Adrenal gland (tissue), 9 donors: ENCODE measurements at regions not wholly inside any gene's neighbourhood (a gene's known extent, or its start where the extent isn't known, plus 50 kb on each side); places are given as distances from the start of the nearest gene placed in this dataset.

Source experiments
- DNase-seq, 7 donors: peaks; one replicate each; pipeline ENCODE4 v3.0.0-alpha.2; 2019 to 2020
- H3K27ac ChIP-seq, 5 donors: fragments of 200-600 bp; sonication (generic) in 4 of 5; 1 replicate in 3 of 5; 2 replicates in 2 of 5; pipeline versions ENCODE4 v1.5.1 to v1.8.0; 2016 to 2020; ENCODE audit warnings: mild to moderate bottlenecking in 1 of 5
- H3K27me3 ChIP-seq: fragments of 200-600 bp; 2 replicates; pipeline ENCODE4 v1.8.0; 2021
- H3K36me3 ChIP-seq, 2 donors: fragments of 200-600 bp; replicated peaks in 1 of 2; 1 replicate in 1 of 2; 2 replicates in 1 of 2; pipeline versions ENCODE4 v1.5.1 to v1.8.0; 2018 to 2022
- H3K4me1 ChIP-seq, 2 donors: fragments of 200-600 bp; replicated peaks in 1 of 2; 1 replicate in 1 of 2; 2 replicates in 1 of 2; pipeline versions ENCODE4 v1.5.1 to v1.8.0; 2018 to 2021
- H3K4me3 ChIP-seq, 4 donors: fragments of 200-600 bp; sonication (generic) in 3 of 4; one replicate each; pipeline ENCODE4 v1.5.1; 2016 to 2018
- H3K9me3 ChIP-seq, 3 donors: fragments of 200-600 bp; sonication (generic) in 1 of 3; replicated peaks in 1 of 3; 1 replicate in 2 of 3; 2 replicates in 1 of 3; pipeline versions ENCODE4 v1.5.1 to v1.8.0; 2016 to 2021
- POLR2A ChIP-seq, 2 donors: fragments of 450-650 bp; IDR thresholded peaks; one replicate each; pipeline ENCODE4 v1.6.1; 2017; ENCODE audit warnings: antibody characterized with exemption in 2 of 2, mild to moderate bottlenecking in 2 of 2, moderate library complexity in 1 of 2
- WGBS, 4 donors: extraction: QIAGEN DNeasy Blood & Tissue Kit in 2 of 4; methylation state at CpG; one replicate each; pipeline versions ENCODE4 v1.1.5 to v1.1.7; 2013 to 2017; 5-methylcytosine and 5-hydroxymethylcytosine counted together
- intact Hi-C, 2 donors: fragments of 100-400 bp; cut with DNase I; formaldehyde crosslinking; loops; one replicate each; pipeline versions ENCODE4 v1.14.1 to v1.15.0; 2022 to 2023
- TF ChIP-seq, protein P1 (sequence below), 6 experiments: fragments of 450-650 bp in 4 of 6; fragments of 200-600 bp in 2 of 6; sonication (generic) in 1 of 6; IDR thresholded peaks; 1 replicate in 5 of 6; 2 replicates in 1 of 6; pipeline versions ENCODE4 v1.5.1 to v1.8.0; 2016 to 2021; ENCODE audit warnings: antibody characterized with exemption in 6 of 6, mild to moderate bottlenecking in 2 of 6, moderate library complexity in 1 of 6
- donor health status: healthy with polysubstance abuse.
- donor health status: Bipolar disorder and iron deficiency.
- donor health status: DM: yes; HTN: yes; CAD: no.
- donor health status: DM: no; HTN: no; CAD: no.
- donor health status: DM: no; HTN: no; CAD: no.

- H3K9me3 ChIP-seq: no peaks in the 10 kb centered on the region
- H3K36me3 ChIP-seq: no peaks in the 10 kb centered on the region
- no peak overlapping the region for H3K4me3 ChIP-seq
- DNase-seq: no peak
- 30 to 76% (median 67%) methylated on average over 2 of the region's 2 CpGs for WGBS, 4 donors
- H3K27me3 ChIP-seq: no peaks in the 10 kb centered on the region
- no peak for TF ChIP-seq POLR2A (IDR thresholded peaks at IDR 0.05)
- TF ChIP-seq, protein P1, sequence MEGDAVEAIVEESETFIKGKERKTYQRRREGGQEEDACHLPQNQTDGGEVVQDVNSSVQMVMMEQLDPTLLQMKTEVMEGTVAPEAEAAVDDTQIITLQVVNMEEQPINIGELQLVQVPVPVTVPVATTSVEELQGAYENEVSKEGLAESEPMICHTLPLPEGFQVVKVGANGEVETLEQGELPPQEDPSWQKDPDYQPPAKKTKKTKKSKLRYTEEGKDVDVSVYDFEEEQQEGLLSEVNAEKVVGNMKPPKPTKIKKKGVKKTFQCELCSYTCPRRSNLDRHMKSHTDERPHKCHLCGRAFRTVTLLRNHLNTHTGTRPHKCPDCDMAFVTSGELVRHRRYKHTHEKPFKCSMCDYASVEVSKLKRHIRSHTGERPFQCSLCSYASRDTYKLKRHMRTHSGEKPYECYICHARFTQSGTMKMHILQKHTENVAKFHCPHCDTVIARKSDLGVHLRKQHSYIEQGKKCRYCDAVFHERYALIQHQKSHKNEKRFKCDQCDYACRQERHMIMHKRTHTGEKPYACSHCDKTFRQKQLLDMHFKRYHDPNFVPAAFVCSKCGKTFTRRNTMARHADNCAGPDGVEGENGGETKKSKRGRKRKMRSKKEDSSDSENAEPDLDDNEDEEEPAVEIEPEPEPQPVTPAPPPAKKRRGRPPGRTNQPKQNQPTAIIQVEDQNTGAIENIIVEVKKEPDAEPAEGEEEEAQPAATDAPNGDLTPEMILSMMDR (IDR thresholded peaks at IDR 0.05): no peak
- intact Hi-C loops: no loop called here
- H3K4me1 ChIP-seq: no peaks in the 10 kb centered on the region
- H3K27ac ChIP-seq: no peak overlapping the region
These were observed 50.4 kb upstream of the PRSS23 start for GRCh38 chr11:86749821-86750401.

- TF ChIP-seq POLR2A (IDR thresholded peaks at IDR 0.05): no peak
- TF ChIP-seq, protein P1 (IDR thresholded peaks at IDR 0.05): no peak
- 91 to 97% (median 94%) methylated on average over 3 of the region's 3 CpGs for WGBS, 4 donors
- intact Hi-C loops: no loop called here
- H3K4me3 ChIP-seq: no peak overlapping the region
- no peak overlapping the region for H3K27ac ChIP-seq
- DNase-seq: no peak
- H3K27me3 ChIP-seq: no peaks in the 10 kb centered on the region
- no peaks in the 10 kb centered on the region for H3K9me3 ChIP-seq
- H3K36me3 ChIP-seq: no peaks in the 10 kb centered on the region
- H3K4me1 ChIP-seq: no peaks in the 10 kb centered on the region
These were observed 51.0 kb upstream of the PRSS23 start for GRCh38 chr11:86749376-86749775.

DNA sequence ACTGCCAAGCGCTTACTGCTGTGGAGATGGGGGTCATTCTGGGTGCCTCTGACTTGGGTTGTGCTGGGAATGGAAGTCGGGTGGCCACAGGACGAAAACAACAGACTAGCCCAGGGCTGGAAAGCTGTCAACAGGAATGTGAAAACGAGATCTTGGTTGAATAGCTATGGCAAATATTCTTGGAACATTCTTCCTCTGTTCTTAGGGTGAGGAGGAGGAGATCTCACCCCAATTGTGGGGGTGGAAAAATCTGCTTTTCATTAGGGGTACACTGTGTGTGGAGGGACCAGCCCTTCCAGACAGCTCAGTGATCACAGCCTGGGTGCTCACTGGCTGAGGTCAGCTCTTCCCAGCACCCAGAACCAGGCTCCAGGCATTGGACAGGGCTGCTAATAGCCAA lies 52.0 kb upstream of the PRSS23 start:
- 80 to 84% (median 82%) methylated on average over 4 of the region's 4 CpGs for WGBS, 4 donors
- intact Hi-C loops: no loop called here
- DNase-seq: no peak
- Histone ChIP-seq H3K9me3 (no peaks in the 10 kb centered on the region), H3K4me3 (no peak overlapping the region), H3K27ac (no peak overlapping the region), H3K36me3 (no peaks in the 10 kb centered on the region), H3K27me3 (no peaks in the 10 kb centered on the region), H3K4me1 (peaks cover 8 to 10% of the 10 kb centered on the region in 2 donors)
- TF ChIP-seq, protein P1 (IDR thresholded peaks at IDR 0.05): no peak
- no peak for TF ChIP-seq POLR2A (IDR thresholded peaks at IDR 0.05)

GRCh38 chr11:86747801-86748200 lies 52.5 kb upstream of the PRSS23 start:
- 89 to 100% (median 95%) methylated on average over 3 of the region's 3 CpGs for WGBS, 4 donors
- TF ChIP-seq, protein P1 (IDR thresholded peaks at IDR 0.05): no peak
- TF ChIP-seq POLR2A (IDR thresholded peaks at IDR 0.05): no peak
- H3K27me3 ChIP-seq: no peaks in the 10 kb centered on the region
- intact Hi-C loops: no loop called here
- no peak for DNase-seq
- H3K36me3 ChIP-seq: no peaks in the 10 kb centered on the region
- H3K27ac ChIP-seq: no peak overlapping the region
- no peak overlapping the region for H3K4me3 ChIP-seq
- H3K9me3 ChIP-seq: no peaks in the 10 kb centered on the region
- H3K4me1 ChIP-seq: peaks cover 11 to 15% of the 10 kb centered on the region in 2 donors
